ENCODE measurements at regions not wholly inside any gene's neighbourhood (a gene's known extent, or its start where the extent isn't known, plus 50 kb on each side); places are given as distances from the start of the nearest gene placed in this dataset.

GRCh38 chr4:11602606-11603340, 174.1 kb upstream of the HS3ST1 start:
- ATAC-seq (no peak), FAIRE-seq (no peak), DNase-seq (ENCODE audit: extremely low read depth in 1 of 4, low spot score in 3 of 4) (no peak)
- Histone ChIP-seq H2AFZ (ENCODE audit: low read depth, low read length) (no peak overlapping the region), H3K27me3 (ENCODE audit: control insufficient read depth in 2 of 2, insufficient read depth in 2 of 2, low read length in 2 of 2) (no peaks in the 10 kb centered on the region), H3K27ac (ENCODE audit: extremely low read depth, low read depth, low read length) (no peak overlapping the region), H3K4me1 (replicated peaks in 1 of 2; ENCODE audit: control insufficient read depth in 2 of 2, insufficient read depth in 2 of 2, low read length in 2 of 2) (no peaks in the 10 kb centered on the region), H3K36me3 (ENCODE audit: control insufficient read depth, insufficient read depth, low read length) (no peaks in the 10 kb centered on the region), H3K9me1 (ENCODE audit: control insufficient read depth, insufficient read depth, low read length) (no peaks in the 10 kb centered on the region), H3K4me3 (no peak overlapping the region), H3K4me2 (ENCODE audit: insufficient read depth, low read length) (no peak overlapping the region), H3K79me2 (ENCODE audit: control insufficient read depth, insufficient read depth, low read length) (no peaks in the 10 kb centered on the region), H4K20me1 (replicated peaks; ENCODE audit: control insufficient read depth, insufficient read depth, low read length) (no peaks in the 10 kb centered on the region), H3K9ac (ENCODE audit: insufficient read depth in 1 of 2, low read depth in 2 of 2, low read length in 2 of 2) (no peak overlapping the region), H3K9me3 (replicated peaks; ENCODE audit: control insufficient read depth, insufficient read depth, low read depth, low read length) (no peaks in the 10 kb centered on the region)
- ChIA-PET POLR2A (no interaction called here), CTCF (ENCODE audit: low intra/inter-chr PET ratio) (no interaction called here)
- in situ Hi-C loops (cut with MboI) (no loop called here), intact Hi-C loops (cut with micrococcal nuclease) (no loop called here)
- TF ChIP-seq MCM3 (IDR thresholded peaks at IDR 0.05) (no peak), ZNF354B (CRISPR knock-in tag; IDR thresholded peaks at IDR 0.05) (no peak), TFAM (CRISPR knock-in tag; conservative IDR thresholded peaks at IDR 0.05) (no peak), ZNF589 (CRISPR knock-in tag; IDR thresholded peaks at IDR 0.05; ENCODE audit: low read depth) (no peak), ARNT (IDR thresholded peaks at IDR 0.05) (no peak), ZNF282 (CRISPR knock-in tag; IDR thresholded peaks at IDR 0.05) (no peak)
- TF ChIP-seq, protein P1, sequence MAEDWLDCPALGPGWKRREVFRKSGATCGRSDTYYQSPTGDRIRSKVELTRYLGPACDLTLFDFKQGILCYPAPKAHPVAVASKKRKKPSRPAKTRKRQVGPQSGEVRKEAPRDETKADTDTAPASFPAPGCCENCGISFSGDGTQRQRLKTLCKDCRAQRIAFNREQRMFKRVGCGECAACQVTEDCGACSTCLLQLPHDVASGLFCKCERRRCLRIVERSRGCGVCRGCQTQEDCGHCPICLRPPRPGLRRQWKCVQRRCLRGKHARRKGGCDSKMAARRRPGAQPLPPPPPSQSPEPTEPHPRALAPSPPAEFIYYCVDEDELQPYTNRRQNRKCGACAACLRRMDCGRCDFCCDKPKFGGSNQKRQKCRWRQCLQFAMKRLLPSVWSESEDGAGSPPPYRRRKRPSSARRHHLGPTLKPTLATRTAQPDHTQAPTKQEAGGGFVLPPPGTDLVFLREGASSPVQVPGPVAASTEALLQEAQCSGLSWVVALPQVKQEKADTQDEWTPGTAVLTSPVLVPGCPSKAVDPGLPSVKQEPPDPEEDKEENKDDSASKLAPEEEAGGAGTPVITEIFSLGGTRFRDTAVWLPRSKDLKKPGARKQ (CRISPR knock-in tag; IDR thresholded peaks at IDR 0.05) = no peak
- TF ChIP-seq, protein P2, sequence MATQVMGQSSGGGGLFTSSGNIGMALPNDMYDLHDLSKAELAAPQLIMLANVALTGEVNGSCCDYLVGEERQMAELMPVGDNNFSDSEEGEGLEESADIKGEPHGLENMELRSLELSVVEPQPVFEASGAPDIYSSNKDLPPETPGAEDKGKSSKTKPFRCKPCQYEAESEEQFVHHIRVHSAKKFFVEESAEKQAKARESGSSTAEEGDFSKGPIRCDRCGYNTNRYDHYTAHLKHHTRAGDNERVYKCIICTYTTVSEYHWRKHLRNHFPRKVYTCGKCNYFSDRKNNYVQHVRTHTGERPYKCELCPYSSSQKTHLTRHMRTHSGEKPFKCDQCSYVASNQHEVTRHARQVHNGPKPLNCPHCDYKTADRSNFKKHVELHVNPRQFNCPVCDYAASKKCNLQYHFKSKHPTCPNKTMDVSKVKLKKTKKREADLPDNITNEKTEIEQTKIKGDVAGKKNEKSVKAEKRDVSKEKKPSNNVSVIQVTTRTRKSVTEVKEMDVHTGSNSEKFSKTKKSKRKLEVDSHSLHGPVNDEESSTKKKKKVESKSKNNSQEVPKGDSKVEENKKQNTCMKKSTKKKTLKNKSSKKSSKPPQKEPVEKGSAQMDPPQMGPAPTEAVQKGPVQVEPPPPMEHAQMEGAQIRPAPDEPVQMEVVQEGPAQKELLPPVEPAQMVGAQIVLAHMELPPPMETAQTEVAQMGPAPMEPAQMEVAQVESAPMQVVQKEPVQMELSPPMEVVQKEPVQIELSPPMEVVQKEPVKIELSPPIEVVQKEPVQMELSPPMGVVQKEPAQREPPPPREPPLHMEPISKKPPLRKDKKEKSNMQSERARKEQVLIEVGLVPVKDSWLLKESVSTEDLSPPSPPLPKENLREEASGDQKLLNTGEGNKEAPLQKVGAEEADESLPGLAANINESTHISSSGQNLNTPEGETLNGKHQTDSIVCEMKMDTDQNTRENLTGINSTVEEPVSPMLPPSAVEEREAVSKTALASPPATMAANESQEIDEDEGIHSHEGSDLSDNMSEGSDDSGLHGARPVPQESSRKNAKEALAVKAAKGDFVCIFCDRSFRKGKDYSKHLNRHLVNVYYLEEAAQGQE (IDR thresholded peaks at IDR 0.05; ENCODE audit: borderline replicate concordance) = no peak
- TF ChIP-seq, protein P2 (CRISPR knock-in tag; IDR thresholded peaks at IDR 0.05; ENCODE audit: low read depth) = no peak
- BruUV-seq (replicated peaks) = no TSS peak
- 0% methylated on average over 7 of the region's 7 CpGs for WGBS (ENCODE audit: insufficient coverage, low coverage, missing lambda C conversion rate)

Measured in K562 (cell line).